ENCODE measurements at regions not wholly inside any gene's neighbourhood (a gene's known extent, or its start where the extent isn't known, plus 50 kb on each side); places are given as distances from the start of the nearest gene placed in this dataset.

DNA sequence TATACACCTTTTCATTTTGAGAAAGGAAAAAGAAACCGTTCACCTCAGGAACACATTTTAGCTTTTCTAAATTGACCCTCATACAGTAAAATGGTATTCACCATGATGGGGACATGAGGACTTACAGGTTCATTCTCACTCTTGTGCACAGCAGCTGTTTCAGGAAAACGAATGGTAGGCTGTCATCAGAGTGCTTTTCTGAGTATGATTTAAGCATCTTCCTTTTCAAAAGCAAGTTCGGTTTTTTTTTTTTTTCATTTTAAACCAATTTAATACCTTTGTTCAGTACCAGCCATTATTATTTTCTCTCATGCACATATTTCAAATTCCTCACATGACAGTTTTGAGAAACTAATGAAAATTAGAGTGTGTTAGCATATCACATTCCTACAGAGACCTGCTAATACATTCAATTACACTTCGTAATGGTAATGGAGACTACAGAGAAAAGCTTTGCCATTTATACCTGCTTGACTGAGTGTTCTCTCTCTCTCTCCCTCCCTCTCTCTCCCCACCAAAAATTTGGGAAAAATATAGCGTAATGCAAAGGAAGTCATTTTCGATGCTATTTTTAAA is 129.2 kb downstream of the SAMD5 start:
- Histone ChIP-seq H3K9me3 (ENCODE audit: control insufficient read depth in 1 of 2, insufficient read depth in 1 of 2, low read length in 2 of 2) (peaks cover 0 to 3% of the 10 kb centered on the region in 2 experiments), H3K36me3 (ENCODE audit: insufficient read depth, low read length) (no peaks in the 10 kb centered on the region), H3K27ac (ENCODE audit: low read depth in 1 of 2, low read length in 2 of 2) (no peak overlapping the region), H3K27me3 (ENCODE audit: control insufficient read depth in 1 of 2, insufficient read depth in 2 of 2, low read length in 2 of 2) (no peaks in the 10 kb centered on the region), H3K4me3 (ENCODE audit: low read length) (no peak overlapping the region), H3K4me1 (ENCODE audit: insufficient read depth, low read length) (no peaks in the 10 kb centered on the region)
- intact Hi-C loops (cut with DNase I, micrococcal nuclease): no loop called here
- Mint-ChIP-seq H3K4me1 (ENCODE audit: low read depth) (no peaks in the 10 kb centered on the region), H3K27ac (no peak overlapping the region), H3K36me3 (ENCODE audit: low read depth) (no peaks in the 10 kb centered on the region), H3K4me3 (no peak overlapping the region), H3K9me3 (peaks cover 11% of the 10 kb centered on the region), H3K27me3 (peaks cover 11% of the 10 kb centered on the region)
- ChIA-PET POLR2A (no interaction called here), CTCF (no interaction called here)
- ATAC-seq (ENCODE audit: poor library complexity): no peak
- no peak for DNase-seq
- TF ChIP-seq, protein P1, sequence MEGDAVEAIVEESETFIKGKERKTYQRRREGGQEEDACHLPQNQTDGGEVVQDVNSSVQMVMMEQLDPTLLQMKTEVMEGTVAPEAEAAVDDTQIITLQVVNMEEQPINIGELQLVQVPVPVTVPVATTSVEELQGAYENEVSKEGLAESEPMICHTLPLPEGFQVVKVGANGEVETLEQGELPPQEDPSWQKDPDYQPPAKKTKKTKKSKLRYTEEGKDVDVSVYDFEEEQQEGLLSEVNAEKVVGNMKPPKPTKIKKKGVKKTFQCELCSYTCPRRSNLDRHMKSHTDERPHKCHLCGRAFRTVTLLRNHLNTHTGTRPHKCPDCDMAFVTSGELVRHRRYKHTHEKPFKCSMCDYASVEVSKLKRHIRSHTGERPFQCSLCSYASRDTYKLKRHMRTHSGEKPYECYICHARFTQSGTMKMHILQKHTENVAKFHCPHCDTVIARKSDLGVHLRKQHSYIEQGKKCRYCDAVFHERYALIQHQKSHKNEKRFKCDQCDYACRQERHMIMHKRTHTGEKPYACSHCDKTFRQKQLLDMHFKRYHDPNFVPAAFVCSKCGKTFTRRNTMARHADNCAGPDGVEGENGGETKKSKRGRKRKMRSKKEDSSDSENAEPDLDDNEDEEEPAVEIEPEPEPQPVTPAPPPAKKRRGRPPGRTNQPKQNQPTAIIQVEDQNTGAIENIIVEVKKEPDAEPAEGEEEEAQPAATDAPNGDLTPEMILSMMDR (IDR thresholded peaks at IDR 0.05): no peak

DNA sequence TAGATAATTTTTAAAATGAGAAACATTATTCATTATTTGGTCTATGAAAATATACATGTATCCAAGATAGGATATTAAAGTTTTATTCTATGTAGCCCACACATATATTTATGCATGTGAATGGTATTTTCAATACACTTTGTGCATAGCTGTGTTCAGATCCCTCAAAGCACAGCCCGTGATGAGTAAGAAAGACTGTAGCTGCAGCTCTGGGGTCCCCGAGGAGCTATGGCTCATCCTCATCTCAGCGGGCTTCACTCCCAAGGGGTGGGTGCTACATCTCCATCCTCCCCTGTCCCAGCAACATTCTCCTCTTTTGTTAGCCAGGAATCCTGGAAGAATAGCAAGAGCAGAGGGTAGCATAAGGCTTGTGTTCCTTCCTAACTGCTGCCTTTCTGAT is 130.8 kb downstream of the SAMD5 start:
- POLR2A ChIA-PET: no interaction called here
- CTCF ChIA-PET: no interaction called here
- no peaks in the 10 kb centered on the region for H3K27me3 ChIP-seq (ENCODE audit: control insufficient read depth in 1 of 2, insufficient read depth in 2 of 2, low read length in 2 of 2)
- H3K4me3 Mint-ChIP-seq: no peak overlapping the region
- peaks cover 6% of the 10 kb centered on the region for H3K9me3 Mint-ChIP-seq
- H3K27me3 Mint-ChIP-seq: peaks cover 11% of the 10 kb centered on the region
- ATAC-seq (ENCODE audit: poor library complexity) (no peak), DNase-seq (no peak)
- H3K4me1 ChIP-seq (ENCODE audit: insufficient read depth, low read length): no peaks in the 10 kb centered on the region
- H3K36me3 ChIP-seq (ENCODE audit: insufficient read depth, low read length): no peaks in the 10 kb centered on the region
- H3K4me1 Mint-ChIP-seq (ENCODE audit: low read depth): no peaks in the 10 kb centered on the region
- no peak overlapping the region for H3K27ac Mint-ChIP-seq
- H3K27ac ChIP-seq (ENCODE audit: low read depth in 1 of 2, low read length in 2 of 2): no peak overlapping the region
- no peak overlapping the region for H3K4me3 ChIP-seq (ENCODE audit: low read length)
- TF ChIP-seq, protein P1 (IDR thresholded peaks at IDR 0.05): no peak
- intact Hi-C loops (cut with DNase I, micrococcal nuclease): no loop called here
- no peaks in the 10 kb centered on the region for H3K36me3 Mint-ChIP-seq (ENCODE audit: low read depth)
- peaks cover 0 to 3% of the 10 kb centered on the region in 2 experiments for H3K9me3 ChIP-seq (ENCODE audit: control insufficient read depth in 1 of 2, insufficient read depth in 1 of 2, low read length in 2 of 2)

DNA sequence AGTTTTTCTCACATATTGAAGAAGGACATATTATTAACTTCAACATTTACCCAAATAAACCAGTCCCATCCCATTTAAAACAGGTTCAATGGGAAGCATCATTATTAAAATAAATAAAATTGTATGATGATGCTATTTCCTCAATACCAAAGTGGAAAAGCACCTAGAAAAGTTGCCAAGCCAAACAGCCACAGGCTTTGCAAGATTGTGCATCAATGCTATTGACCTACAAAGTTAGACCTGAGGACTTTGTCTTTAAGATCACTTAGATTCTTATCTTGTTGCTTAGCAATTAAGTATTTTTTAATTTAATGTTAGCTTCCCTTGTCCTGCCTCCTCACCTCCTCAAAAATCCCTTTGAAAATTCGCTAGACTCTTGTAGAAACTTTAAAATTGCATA is 132.1 kb downstream of the SAMD5 start:
- H3K36me3 Mint-ChIP-seq (ENCODE audit: low read depth): no peaks in the 10 kb centered on the region
- Histone ChIP-seq H3K4me3 (ENCODE audit: low read length) (no peak overlapping the region), H3K27me3 (ENCODE audit: control insufficient read depth in 1 of 2, insufficient read depth in 2 of 2, low read length in 2 of 2) (no peaks in the 10 kb centered on the region), H3K27ac (ENCODE audit: low read depth in 1 of 2, low read length in 2 of 2) (no peak overlapping the region), H3K9me3 (ENCODE audit: control insufficient read depth in 1 of 2, insufficient read depth in 1 of 2, low read length in 2 of 2) (peaks cover 0 to 3% of the 10 kb centered on the region in 2 experiments), H3K4me1 (ENCODE audit: insufficient read depth, low read length) (no peaks in the 10 kb centered on the region), H3K36me3 (ENCODE audit: insufficient read depth, low read length) (no peaks in the 10 kb centered on the region)
- TF ChIP-seq, protein P1 (IDR thresholded peaks at IDR 0.05): no peak
- no peaks in the 10 kb centered on the region for H3K9me3 Mint-ChIP-seq
- H3K4me3 Mint-ChIP-seq: no peak overlapping the region
- H3K27me3 Mint-ChIP-seq: peaks cover 11% of the 10 kb centered on the region
- H3K27ac Mint-ChIP-seq: no peak overlapping the region
- intact Hi-C loops (cut with DNase I, micrococcal nuclease): no loop called here
- no peak for DNase-seq
- H3K4me1 Mint-ChIP-seq (ENCODE audit: low read depth): no peaks in the 10 kb centered on the region
- no peak for ATAC-seq (ENCODE audit: poor library complexity)
- CTCF ChIA-PET: no interaction called here
- POLR2A ChIA-PET: no interaction called here

Data from CD4-positive, alpha-beta T cell (primary cell).